OCI-LY3 (cell line): ENCODE measurements at regions not wholly inside any gene's neighbourhood (a gene's known extent, or its start where the extent isn't known, plus 50 kb on each side); places are given as distances from the start of the nearest gene placed in this dataset.

Experiments used
- H2AFZ ChIP-seq: fragments of 200-600, 300-600 bp; shearing (Covaris generic); 2 replicates; pipeline ENCODE4 v1.6.0; 2014; ENCODE audit warnings: antibody characterized with exemption, low read depth, low read length
- H3K27ac ChIP-seq: fragments of 200-600, 300-600 bp; sonication (generic); 2 replicates; pipeline ENCODE4 v1.5.1; 2014; ENCODE audit warnings: mild to moderate bottlenecking, low read length, moderate library complexity, mixed read lengths
- H3K27me3 ChIP-seq: fragments of 200-600, 300-600 bp; sonication (generic); 2 replicates; pipeline ENCODE4 v1.6.1; 2014; ENCODE audit warnings: low read depth, low read length, mixed read lengths
- H3K36me3 ChIP-seq: fragments of 200-600, 300-600 bp; sonication (generic); replicated peaks from 2 replicates; pipeline ENCODE3; 2014; ENCODE audit warnings: low read depth, low read length, mixed read lengths
- H3K4me1 ChIP-seq: fragments of 300-600, 200-600 bp; sonication (generic); 2 replicates; pipeline ENCODE4 v1.6.1; 2014; ENCODE audit warnings: low read length, mixed read lengths
- H3K4me2 ChIP-seq: fragments of 200-600, 300-600 bp; sonication (generic); 2 replicates; pipeline ENCODE4 v1.6.1; 2014; ENCODE audit warnings: low read length, mixed read lengths
- H3K4me3 ChIP-seq: fragments of 300-600, 200-600 bp; sonication (generic); 2 replicates; pipeline ENCODE4 v1.5.1; 2014; ENCODE audit warnings: antibody characterized with exemption, mild to moderate bottlenecking, low read length, moderate library complexity
- H3K79me2 ChIP-seq: fragments of 300-600, 200-600 bp; shearing (Covaris generic); 2 replicates; pipeline ENCODE4 v1.6.1; 2014; ENCODE audit warnings: mild to moderate bottlenecking, low read length, mixed read lengths
- H3K9ac ChIP-seq: fragments of 300-600, 200-600 bp; shearing (Covaris generic); 2 replicates; pipeline ENCODE4 v1.6.0; 2014; ENCODE audit warnings: mild to moderate bottlenecking, low read length, moderate library complexity
- H3K9me3 ChIP-seq: fragments of 200-600, 300-600 bp; shearing (Covaris generic); 2 replicates; pipeline ENCODE4 v1.6.1; 2014; ENCODE audit warnings: low read length, mixed read lengths; ENCODE audit not compliant: insufficient read depth
- H4K20me1 ChIP-seq: fragments of 200-600, 300-600 bp; sonication (generic); 2 replicates; pipeline ENCODE4 v1.6.1; 2016; ENCODE audit warnings: low read length, mixed read lengths; ENCODE audit not compliant: insufficient read depth
- CTCF ChIP-seq: fragments of 200-600, 300-600 bp; sonication (generic); IDR thresholded peaks from 2 replicates; pipeline ENCODE4 v1.5.1; 2014; ENCODE audit warnings: antibody characterized with exemption, low read length, low read depth
- EZH2phosphoT487 ChIP-seq: fragments of 200-600 bp; shearing (Covaris generic); IDR thresholded peaks from 2 replicates; pipeline ENCODE4 v1.6.1; 2018; ENCODE audit warnings: antibody characterized with exemption, mixed run types, low read depth

- Histone ChIP-seq H4K20me1 (no peaks in the 10 kb centered on the region), H3K4me3 (no peak overlapping the region), H3K9ac (no peak overlapping the region), H3K4me1 (no peaks in the 10 kb centered on the region), H3K27ac (no peak overlapping the region), H3K79me2 (no peaks in the 10 kb centered on the region), H3K4me2 (no peak overlapping the region), H3K36me3 (no peaks in the 10 kb centered on the region), H3K27me3 (no peaks in the 10 kb centered on the region), H2AFZ (no peak overlapping the region), H3K9me3 (no peaks in the 10 kb centered on the region)
- TF ChIP-seq CTCF, result no peak
- no peak for TF ChIP-seq EZH2phosphoT487
These were observed 631.6 kb downstream of the SPRY1 start for GRCh38 chr4:124028182-124028581.

GRCh38 chr4:124030147-124030546 lies 633.6 kb downstream of the SPRY1 start:
- H3K9me3 ChIP-seq, result no peaks in the 10 kb centered on the region
- H3K4me3 ChIP-seq, result no peak overlapping the region
- no peak overlapping the region for H3K9ac ChIP-seq
- no peak overlapping the region for H3K27ac ChIP-seq
- H3K27me3 ChIP-seq, result no peaks in the 10 kb centered on the region
- H2AFZ ChIP-seq, result no peak overlapping the region
- no peaks in the 10 kb centered on the region for H4K20me1 ChIP-seq
- H3K4me2 ChIP-seq, result no peak overlapping the region
- no peaks in the 10 kb centered on the region for H3K4me1 ChIP-seq
- TF ChIP-seq EZH2phosphoT487 (no peak), CTCF (no peak)
- H3K79me2 ChIP-seq, result no peaks in the 10 kb centered on the region
- no peaks in the 10 kb centered on the region for H3K36me3 ChIP-seq

GRCh38 chr4:124032035-124032434 lies 635.4 kb downstream of the SPRY1 start:
- Histone ChIP-seq H3K79me2 (no peaks in the 10 kb centered on the region), H3K9me3 (no peaks in the 10 kb centered on the region), H2AFZ (no peak overlapping the region), H3K4me1 (no peaks in the 10 kb centered on the region), H3K9ac (no peak overlapping the region), H3K27ac (no peak overlapping the region), H3K4me3 (no peak overlapping the region), H3K36me3 (no peaks in the 10 kb centered on the region), H3K27me3 (no peaks in the 10 kb centered on the region), H3K4me2 (no peak overlapping the region), H4K20me1 (no peaks in the 10 kb centered on the region)
- TF ChIP-seq EZH2phosphoT487, result no peak
- no peak for TF ChIP-seq CTCF

GRCh38 chr4:124035364-124036041 lies 638.9 kb downstream of the SPRY1 start:
- Histone ChIP-seq H3K79me2 (no peaks in the 10 kb centered on the region), H3K4me3 (no peak overlapping the region), H3K27ac (no peak overlapping the region), H3K36me3 (no peaks in the 10 kb centered on the region), H3K4me2 (no peak overlapping the region), H2AFZ (no peak overlapping the region), H3K9ac (no peak overlapping the region), H3K4me1 (no peaks in the 10 kb centered on the region), H3K27me3 (no peaks in the 10 kb centered on the region), H4K20me1 (no peaks in the 10 kb centered on the region), H3K9me3 (no peaks in the 10 kb centered on the region)
- no peak for TF ChIP-seq EZH2phosphoT487
- no peak for TF ChIP-seq CTCF
